HCT116 (cell line): ENCODE measurements at regions not wholly inside any gene's neighbourhood (a gene's known extent, or its start where the extent isn't known, plus 50 kb on each side); places are given as distances from the start of the nearest gene placed in this dataset.

Experiments used
- ATAC-seq: fragments of 200-7000 bp; cut with Tn5 transposase; 2 replicates; pipeline ENCODE4 v1.9.1; 2020; ENCODE audit warnings: mild to moderate bottlenecking, moderate library complexity
- BruUV-seq: library from RNA; stranded (reverse); fragments of 400-500 nt; replicated peaks from 2 replicates; lab custom pipeline; 2021; lab: Mats Ljungman, UMichigan
- CTCF ChIA-PET: fragments of 300-600 bp; sonication (Branson Sonifier 250); formaldehyde crosslinking; loops from one replicate; lab custom pipeline; 2021; ENCODE audit warnings: antibody characterized with exemption; lab: Charles Lee
- POLR2A ChIA-PET: fragments of 300-600, 350-600 bp; sonication (Branson Sonifier 250); formaldehyde crosslinking; loops from one replicate; lab custom pipeline; 2021; ENCODE audit warnings: antibody characterized with exemption; lab: Charles Lee
- RAD21 ChIA-PET, 2 experiments: fragments of 300-600 bp; sonication (Branson Sonifier 250); formaldehyde crosslinking; loops; one replicate each; lab custom pipeline; 2023; ENCODE audit warnings: low total read pairs in 2 of 2; ENCODE audit not compliant: uncharacterized antibody in 2 of 2, unreplicated experiment in 2 of 2, low non-redundant PET in 1 of 2; lab: Charles Lee
- DNase-seq: peaks from one replicate; pipeline ENCODE4 v3.0.0-alpha.2; 2010; ENCODE audit warnings: low read depth, low spot score
- H2AFZ ChIP-seq: fragments of 200-600 bp; shearing (Covaris generic), sonication (generic); 2 replicates; pipeline ENCODE4 v1.6.1; 2017; ENCODE audit warnings: low read depth, mixed run types, mixed read lengths, antibody characterized with exemption, low read length; ENCODE audit not compliant: poor library complexity, severe bottlenecking
- H3K27ac ChIP-seq: 2 replicates; pipeline ENCODE4 v1.5.1; 2012; ENCODE audit warnings: low read depth, low read length
- H3K27me3 ChIP-seq: fragments of 200-600 bp; sonication (generic); 2 replicates; pipeline ENCODE4 v1.6.1; 2016; ENCODE audit warnings: mixed run types, low read length, mixed read lengths; ENCODE audit not compliant: insufficient read depth
- H3K36me3 ChIP-seq, 2 experiments: fragments of 200-500 bp in 1 of 2; fragments of 200-600 bp in 1 of 2; sonication (Bioruptor generic) in 1 of 2; sonication (generic) in 1 of 2; 2 replicates each; pipeline versions ENCODE4 v1.5.1 to v1.6.1; 2014 to 2016; ENCODE audit warnings: low read length in 2 of 2, inconsistent platforms in 1 of 2, mixed read lengths in 1 of 2, mixed run types in 1 of 2; ENCODE audit not compliant: insufficient read depth in 2 of 2, control insufficient read depth in 1 of 2
- H3K4me1 ChIP-seq, 2 experiments: fragments of 200-600 bp in 1 of 2; sonication (generic) in 1 of 2; 2 replicates each; pipeline versions ENCODE4 v1.5.1 to v1.6.1; 2012 to 2017; ENCODE audit warnings: low read length in 2 of 2, inconsistent platforms in 1 of 2, mild to moderate bottlenecking in 1 of 2, mixed read lengths in 1 of 2, mixed run types in 1 of 2, moderate library complexity in 1 of 2; ENCODE audit not compliant: insufficient read depth in 2 of 2, control insufficient read depth in 1 of 2
- H3K4me2 ChIP-seq: fragments of 200-600 bp; sonication (generic); 2 replicates; pipeline ENCODE4 v1.6.1; 2017; ENCODE audit warnings: mixed run types, low read length, mixed read lengths
- H3K4me3 ChIP-seq, 2 experiments: fragments of 200-600 bp in 1 of 2; sonication (generic) in 1 of 2; replicated peaks in 1 of 2; 2 replicates each; pipeline ENCODE4 v1.5.1; 2011 to 2016; ENCODE audit warnings: low read length in 2 of 2, control low read depth in 1 of 2, low read depth in 1 of 2, mild to moderate bottlenecking in 1 of 2, mixed read lengths in 1 of 2, mixed run types in 1 of 2
- H3K79me2 ChIP-seq: fragments of 200-600 bp; sonication (generic); 2 replicates; pipeline ENCODE4 v1.6.1; 2017; ENCODE audit warnings: mild to moderate bottlenecking, mixed run types, low read length, moderate library complexity, mixed read lengths; ENCODE audit not compliant: insufficient read depth
- H3K9ac ChIP-seq: fragments of 200-600 bp; sonication (generic); 2 replicates; pipeline ENCODE4 v1.6.1; 2016; ENCODE audit warnings: low read length, mixed read lengths
- H3K9me2 ChIP-seq: fragments of 200-600 bp; sonication (generic), shearing (Covaris generic); 2 replicates; pipeline ENCODE4 v1.6.1; 2017; ENCODE audit warnings: mixed run types, mild to moderate bottlenecking, moderate library complexity; ENCODE audit not compliant: insufficient read depth
- H3K9me3 ChIP-seq, 2 experiments: fragments of 200-500 bp in 1 of 2; fragments of 200-600 bp in 1 of 2; sonication (Bioruptor generic) in 1 of 2; sonication (generic) in 1 of 2; 2 replicates each; pipeline ENCODE4 v1.6.1; 2014 to 2017; ENCODE audit warnings: low read length in 2 of 2, mixed read lengths in 2 of 2, inconsistent platforms in 1 of 2, low read depth in 1 of 2, mild to moderate bottlenecking in 1 of 2, mixed run types in 1 of 2, moderate library complexity in 1 of 2; ENCODE audit not compliant: control insufficient read depth in 1 of 2, insufficient read depth in 1 of 2
- H4K20me1 ChIP-seq: fragments of 200-600 bp; sonication (generic), shearing (Covaris generic); 2 replicates; pipeline ENCODE4 v1.6.1; 2017; ENCODE audit warnings: mixed run types, mild to moderate bottlenecking, moderate library complexity; ENCODE audit not compliant: insufficient read depth
- CBX3 ChIP-seq: IDR thresholded peaks from 2 replicates; pipeline ENCODE4 v1.6.1; 2012; ENCODE audit warnings: low read depth
- CEBPB ChIP-seq: IDR thresholded peaks from 2 replicates; pipeline ENCODE4 v1.6.1; 2012; ENCODE audit warnings: low read depth
- EGR1 ChIP-seq: IDR thresholded peaks from 2 replicates; pipeline ENCODE4 v1.6.1; 2012; ENCODE audit warnings: low read depth
- ELF1 ChIP-seq: IDR thresholded peaks from 2 replicates; pipeline ENCODE4 v1.6.1; 2012; ENCODE audit warnings: low read depth, borderline replicate concordance
- EZH2 ChIP-seq: fragments of 200-600 bp; sonication (generic); IDR thresholded peaks from 2 replicates; pipeline ENCODE4 v1.6.1; 2017; ENCODE audit warnings: antibody characterized with exemption, mixed run types
- JUND ChIP-seq: IDR thresholded peaks from 2 replicates; pipeline ENCODE4 v1.6.1; 2012
- POLR2A ChIP-seq: IDR thresholded peaks from 2 replicates; pipeline ENCODE4 v1.7.0; 2011; ENCODE audit warnings: borderline replicate concordance; ENCODE audit not compliant: insufficient read depth, insufficient read length; ENCODE audit errors: extremely low read depth
- POLR2AphosphoS5 ChIP-seq: IDR thresholded peaks from 2 replicates; pipeline ENCODE4 v1.6.1; 2011; ENCODE audit warnings: mild to moderate bottlenecking, low read depth, low read length, moderate library complexity
- SP1 ChIP-seq: IDR thresholded peaks from 2 replicates; pipeline ENCODE4 v1.6.1; 2012; ENCODE audit warnings: low read depth
- SRF ChIP-seq: IDR thresholded peaks from 2 replicates; pipeline ENCODE4 v1.6.1; 2012; ENCODE audit warnings: low read depth
- TCF7L2 ChIP-seq: IDR thresholded peaks from 2 replicates; pipeline ENCODE4 v1.7.0; 2011; ENCODE audit warnings: borderline replicate concordance, inconsistent platforms; ENCODE audit not compliant: insufficient read depth, insufficient read length; ENCODE audit errors: extremely low read depth
- YY1 ChIP-seq: IDR thresholded peaks from 2 replicates; pipeline ENCODE4 v1.6.1; 2011; ENCODE audit warnings: low read length, low read depth, moderate library complexity, mild to moderate bottlenecking; ENCODE audit not compliant: insufficient replicate concordance; ENCODE audit errors: extremely low read depth
- ZFX ChIP-seq: fragments of 450-650 bp; IDR thresholded peaks from 2 replicates; pipeline ENCODE4 v1.6.1; 2017
- ZNF274 ChIP-seq: fragments of 200-500 bp; sonication (Bioruptor generic); IDR thresholded peaks from 2 replicates; pipeline ENCODE4 v1.6.1; 2014; ENCODE audit warnings: mild to moderate bottlenecking, low read depth, low read length, inconsistent platforms
- intact Hi-C: fragments of 100-400 bp; cut with micrococcal nuclease; formaldehyde crosslinking; loops from 2 replicates; pipeline ENCODE4 v1.10.0; 2022
- TF ChIP-seq, protein P1 (sequence below), 3 experiments: fragments of 200-600 bp in 1 of 3; sonication (generic) in 1 of 3; IDR thresholded peaks in 2 of 3; conservative IDR thresholded peaks in 1 of 3; 2 replicates each; pipeline ENCODE4 v1.5.1; 2012 to 2017; ENCODE audit warnings: low read depth in 2 of 3, low read length in 2 of 3, antibody characterized with exemption in 1 of 3, borderline replicate concordance in 1 of 3, control low read depth in 1 of 3, mild to moderate bottlenecking in 1 of 3, mixed read lengths in 1 of 3, mixed run types in 1 of 3, moderate library complexity in 1 of 3; ENCODE audit not compliant: insufficient read depth in 1 of 3
- TF ChIP-seq, protein P2 (sequence below): IDR thresholded peaks from 2 replicates; pipeline ENCODE4 v1.6.1; 2011; ENCODE audit warnings: mild to moderate bottlenecking, low read length, moderate library complexity; ENCODE audit not compliant: insufficient replicate concordance; ENCODE audit errors: extremely low read depth
- TF ChIP-seq, protein P3 (sequence below): IDR thresholded peaks from 2 replicates; pipeline ENCODE4 v1.6.1; 2012; ENCODE audit warnings: low read depth
- TF ChIP-seq, protein P4 (sequence below): IDR thresholded peaks from 2 replicates; pipeline ENCODE4 v1.6.1; 2012

DNA sequence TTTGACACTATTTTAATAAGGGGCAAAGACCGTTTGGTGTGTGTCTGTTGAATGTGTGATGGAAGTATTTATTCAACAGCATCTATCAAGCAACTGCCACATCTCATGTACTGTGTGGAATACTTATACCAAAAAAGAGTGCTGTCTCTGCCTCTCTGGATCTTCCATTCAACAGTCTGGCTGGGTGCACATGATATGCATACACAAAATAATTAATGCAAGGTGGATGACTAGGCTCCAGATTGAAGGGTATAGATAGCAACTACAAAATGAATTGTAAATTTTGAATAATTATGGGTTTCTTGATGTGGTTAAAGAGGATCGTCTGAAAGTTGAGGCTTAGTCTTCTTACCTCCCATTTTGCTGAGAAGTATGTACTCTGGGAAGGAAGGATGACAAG lies 145.9 kb upstream of the OTX2 start (continued):
- TF ChIP-seq ZNF274 (no peak), CEBPB (no peak)
- TF ChIP-seq, all 23 proteins: peak for 0

DNA sequence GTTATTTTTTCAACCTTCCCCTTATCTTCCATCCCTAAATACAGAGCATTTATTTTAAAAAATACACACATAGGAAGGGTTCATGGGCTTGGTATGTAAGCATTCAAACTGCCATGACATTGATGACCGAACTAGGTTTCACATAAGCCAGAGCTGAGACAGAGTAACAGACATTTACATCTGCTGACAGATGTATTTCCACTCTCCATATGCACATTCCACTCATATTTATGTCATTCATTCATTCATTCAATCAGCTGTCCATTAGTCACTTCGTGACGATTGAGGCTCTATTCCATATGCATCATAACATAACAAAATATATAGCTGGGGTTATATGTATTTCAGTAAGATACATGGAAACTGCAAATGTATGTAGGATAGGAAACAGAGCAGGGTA lies 145.5 kb upstream of the OTX2 start:
- ATAC-seq, result no peak

More for the DNA sequence above, 145.5 kb upstream of the OTX2 start:
- no peak for DNase-seq
- Histone ChIP-seq H3K27me3 (peaks cover 40% of the 10 kb centered on the region), H3K79me2 (no peaks in the 10 kb centered on the region), H3K27ac (no peak overlapping the region), H4K20me1 (no peaks in the 10 kb centered on the region), H3K4me2 (no peak overlapping the region), H3K9ac (no peak overlapping the region), H2AFZ (no peak overlapping the region), H3K4me3 (no peak overlapping the region), H3K36me3 (no peaks in the 10 kb centered on the region), H3K9me2 (no peaks in the 10 kb centered on the region), H3K4me1 (peaks cover 0 to 2% of the 10 kb centered on the region in 2 experiments; a peak in 1 of 4 replicates), H3K9me3 (no peaks in the 10 kb centered on the region)
- POLR2A ChIA-PET, result no interaction called here
- BruUV-seq, result no TSS peak
- intact Hi-C loops, result no loop called here
- CTCF ChIA-PET, result no interaction called here
- no peak for TF ChIP-seq POLR2A
- TF ChIP-seq, protein P1, sequence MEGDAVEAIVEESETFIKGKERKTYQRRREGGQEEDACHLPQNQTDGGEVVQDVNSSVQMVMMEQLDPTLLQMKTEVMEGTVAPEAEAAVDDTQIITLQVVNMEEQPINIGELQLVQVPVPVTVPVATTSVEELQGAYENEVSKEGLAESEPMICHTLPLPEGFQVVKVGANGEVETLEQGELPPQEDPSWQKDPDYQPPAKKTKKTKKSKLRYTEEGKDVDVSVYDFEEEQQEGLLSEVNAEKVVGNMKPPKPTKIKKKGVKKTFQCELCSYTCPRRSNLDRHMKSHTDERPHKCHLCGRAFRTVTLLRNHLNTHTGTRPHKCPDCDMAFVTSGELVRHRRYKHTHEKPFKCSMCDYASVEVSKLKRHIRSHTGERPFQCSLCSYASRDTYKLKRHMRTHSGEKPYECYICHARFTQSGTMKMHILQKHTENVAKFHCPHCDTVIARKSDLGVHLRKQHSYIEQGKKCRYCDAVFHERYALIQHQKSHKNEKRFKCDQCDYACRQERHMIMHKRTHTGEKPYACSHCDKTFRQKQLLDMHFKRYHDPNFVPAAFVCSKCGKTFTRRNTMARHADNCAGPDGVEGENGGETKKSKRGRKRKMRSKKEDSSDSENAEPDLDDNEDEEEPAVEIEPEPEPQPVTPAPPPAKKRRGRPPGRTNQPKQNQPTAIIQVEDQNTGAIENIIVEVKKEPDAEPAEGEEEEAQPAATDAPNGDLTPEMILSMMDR (IDR thresholded peaks at IDR 0.05 in 2 of 3, conservative IDR thresholded peaks at IDR 0.05 in 1 of 3; ENCODE audit: borderline replicate concordance in 1 of 3, insufficient read depth in 1 of 3, low read depth in 2 of 3, low read length in 2 of 3), result no peak
- no peak for TF ChIP-seq YY1
- no peak for TF ChIP-seq ZFX
- no peak for TF ChIP-seq JUND
- TF ChIP-seq SP1, result no peak
- TF ChIP-seq ZNF274, result no peak
- no peak for TF ChIP-seq CBX3
- no peak for TF ChIP-seq EGR1
- TF ChIP-seq, protein P2, sequence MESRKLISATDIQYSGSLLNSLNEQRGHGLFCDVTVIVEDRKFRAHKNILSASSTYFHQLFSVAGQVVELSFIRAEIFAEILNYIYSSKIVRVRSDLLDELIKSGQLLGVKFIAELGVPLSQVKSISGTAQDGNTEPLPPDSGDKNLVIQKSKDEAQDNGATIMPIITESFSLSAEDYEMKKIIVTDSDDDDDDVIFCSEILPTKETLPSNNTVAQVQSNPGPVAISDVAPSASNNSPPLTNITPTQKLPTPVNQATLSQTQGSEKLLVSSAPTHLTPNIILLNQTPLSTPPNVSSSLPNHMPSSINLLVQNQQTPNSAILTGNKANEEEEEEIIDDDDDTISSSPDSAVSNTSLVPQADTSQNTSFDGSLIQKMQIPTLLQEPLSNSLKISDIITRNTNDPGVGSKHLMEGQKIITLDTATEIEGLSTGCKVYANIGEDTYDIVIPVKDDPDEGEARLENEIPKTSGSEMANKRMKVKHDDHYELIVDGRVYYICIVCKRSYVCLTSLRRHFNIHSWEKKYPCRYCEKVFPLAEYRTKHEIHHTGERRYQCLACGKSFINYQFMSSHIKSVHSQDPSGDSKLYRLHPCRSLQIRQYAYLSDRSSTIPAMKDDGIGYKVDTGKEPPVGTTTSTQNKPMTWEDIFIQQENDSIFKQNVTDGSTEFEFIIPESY, result no peak
- TF ChIP-seq, protein P3, sequence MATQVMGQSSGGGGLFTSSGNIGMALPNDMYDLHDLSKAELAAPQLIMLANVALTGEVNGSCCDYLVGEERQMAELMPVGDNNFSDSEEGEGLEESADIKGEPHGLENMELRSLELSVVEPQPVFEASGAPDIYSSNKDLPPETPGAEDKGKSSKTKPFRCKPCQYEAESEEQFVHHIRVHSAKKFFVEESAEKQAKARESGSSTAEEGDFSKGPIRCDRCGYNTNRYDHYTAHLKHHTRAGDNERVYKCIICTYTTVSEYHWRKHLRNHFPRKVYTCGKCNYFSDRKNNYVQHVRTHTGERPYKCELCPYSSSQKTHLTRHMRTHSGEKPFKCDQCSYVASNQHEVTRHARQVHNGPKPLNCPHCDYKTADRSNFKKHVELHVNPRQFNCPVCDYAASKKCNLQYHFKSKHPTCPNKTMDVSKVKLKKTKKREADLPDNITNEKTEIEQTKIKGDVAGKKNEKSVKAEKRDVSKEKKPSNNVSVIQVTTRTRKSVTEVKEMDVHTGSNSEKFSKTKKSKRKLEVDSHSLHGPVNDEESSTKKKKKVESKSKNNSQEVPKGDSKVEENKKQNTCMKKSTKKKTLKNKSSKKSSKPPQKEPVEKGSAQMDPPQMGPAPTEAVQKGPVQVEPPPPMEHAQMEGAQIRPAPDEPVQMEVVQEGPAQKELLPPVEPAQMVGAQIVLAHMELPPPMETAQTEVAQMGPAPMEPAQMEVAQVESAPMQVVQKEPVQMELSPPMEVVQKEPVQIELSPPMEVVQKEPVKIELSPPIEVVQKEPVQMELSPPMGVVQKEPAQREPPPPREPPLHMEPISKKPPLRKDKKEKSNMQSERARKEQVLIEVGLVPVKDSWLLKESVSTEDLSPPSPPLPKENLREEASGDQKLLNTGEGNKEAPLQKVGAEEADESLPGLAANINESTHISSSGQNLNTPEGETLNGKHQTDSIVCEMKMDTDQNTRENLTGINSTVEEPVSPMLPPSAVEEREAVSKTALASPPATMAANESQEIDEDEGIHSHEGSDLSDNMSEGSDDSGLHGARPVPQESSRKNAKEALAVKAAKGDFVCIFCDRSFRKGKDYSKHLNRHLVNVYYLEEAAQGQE, result no peak
- TF ChIP-seq TCF7L2, result no peak
- no peak for TF ChIP-seq SRF
- no peak for TF ChIP-seq ELF1
- TF ChIP-seq POLR2AphosphoS5, result no peak
- TF ChIP-seq, protein P4, sequence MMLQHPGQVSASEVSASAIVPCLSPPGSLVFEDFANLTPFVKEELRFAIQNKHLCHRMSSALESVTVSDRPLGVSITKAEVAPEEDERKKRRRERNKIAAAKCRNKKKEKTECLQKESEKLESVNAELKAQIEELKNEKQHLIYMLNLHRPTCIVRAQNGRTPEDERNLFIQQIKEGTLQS, result no peak
- no peak for TF ChIP-seq EZH2
- RAD21 ChIA-PET, result no interaction called here
